ENCODE measurements at regions not wholly inside any gene's neighbourhood (a gene's known extent, or its start where the extent isn't known, plus 50 kb on each side); places are given as distances from the start of the nearest gene placed in this dataset.

GRCh38 chr1:193335806-193336428 is 149.5 kb upstream of the B3GALT2 start:
- no peak for TF ChIP-seq CTCF (IDR thresholded peaks at IDR 0.05; ENCODE audit: insufficient read depth, low read length)
- TF ChIP-seq GABPA (IDR thresholded peaks at IDR 0.05; ENCODE audit: low read depth), result no peak
- no peak for TF ChIP-seq REST (IDR thresholded peaks at IDR 0.05; ENCODE audit: insufficient replicate concordance, low read depth)
- TF ChIP-seq POLR2AphosphoS5 (IDR thresholded peaks at IDR 0.05; ENCODE audit: low read depth), result no peak
- no peak for TF ChIP-seq SPI1 (IDR thresholded peaks at IDR 0.05; ENCODE audit: borderline replicate concordance, low read depth)
- Histone ChIP-seq H3K27ac (replicated peaks) (no peak overlapping the region), H3K4me3 (replicated peaks; ENCODE audit: insufficient read depth, low read length) (no peak overlapping the region), H3K27me3 (ENCODE audit: insufficient read depth, poor library complexity, severe bottlenecking) (no peaks in the 10 kb centered on the region)
- DNase-seq (ENCODE audit: low read depth in 1 of 2, low spot score in 1 of 2), result no peak

GRCh38 chr1:193333166-193333565 is 146.8 kb upstream of the B3GALT2 start:
- DNase-seq (ENCODE audit: low read depth in 1 of 2, low spot score in 1 of 2), result no peak
- Histone ChIP-seq H3K27ac (replicated peaks) (no peak overlapping the region), H3K4me3 (replicated peaks; ENCODE audit: insufficient read depth, low read length) (no peak overlapping the region), H3K27me3 (ENCODE audit: insufficient read depth, poor library complexity, severe bottlenecking) (no peaks in the 10 kb centered on the region)
- TF ChIP-seq REST (IDR thresholded peaks at IDR 0.05; ENCODE audit: insufficient replicate concordance, low read depth) (no peak), POLR2AphosphoS5 (IDR thresholded peaks at IDR 0.05; ENCODE audit: low read depth) (no peak), CTCF (IDR thresholded peaks at IDR 0.05; ENCODE audit: insufficient read depth, low read length) (no peak), GABPA (IDR thresholded peaks at IDR 0.05; ENCODE audit: low read depth) (no peak), SPI1 (IDR thresholded peaks at IDR 0.05; ENCODE audit: borderline replicate concordance, low read depth) (no peak)

GRCh38 chr1:193326296-193326695 is 139.9 kb upstream of the B3GALT2 start:
- no peak for DNase-seq (ENCODE audit: low read depth in 1 of 2, low spot score in 1 of 2)
- Histone ChIP-seq H3K27ac (replicated peaks) (no peak overlapping the region), H3K27me3 (ENCODE audit: insufficient read depth, poor library complexity, severe bottlenecking) (no peaks in the 10 kb centered on the region), H3K4me3 (replicated peaks; ENCODE audit: insufficient read depth, low read length) (no peak overlapping the region)
- no peak for TF ChIP-seq GABPA (IDR thresholded peaks at IDR 0.05; ENCODE audit: low read depth)
- TF ChIP-seq CTCF (IDR thresholded peaks at IDR 0.05; ENCODE audit: insufficient read depth, low read length), result no peak
- no peak for TF ChIP-seq POLR2AphosphoS5 (IDR thresholded peaks at IDR 0.05; ENCODE audit: low read depth)
- no peak for TF ChIP-seq SPI1 (IDR thresholded peaks at IDR 0.05; ENCODE audit: borderline replicate concordance, low read depth)
- TF ChIP-seq REST (IDR thresholded peaks at IDR 0.05; ENCODE audit: insufficient replicate concordance, low read depth), result no peak

Data from HL-60 (cell line).